Smooth muscle cell (in vitro differentiated cells): ENCODE measurements at regions not wholly inside any gene's neighbourhood (a gene's known extent, or its start where the extent isn't known, plus 50 kb on each side); places are given as distances from the start of the nearest gene placed in this dataset.

Source experiments
- DNase-seq: peaks from one replicate; lab custom pipeline; 2025; ENCODE audit not compliant: unreplicated experiment; lab: John Stamatoyannopoulos, UW
- H2AFZ ChIP-seq: fragments of 200-600 bp; sonication (generic); 2 replicates; pipeline ENCODE4 v1.6.0; 2016; ENCODE audit warnings: antibody characterized with exemption, low read depth, mild to moderate bottlenecking
- H3F3A ChIP-seq: fragments of 200-600 bp; sonication (generic); 2 replicates; pipeline ENCODE4 v1.6.0; 2017; ENCODE audit warnings: antibody characterized with exemption, low read depth
- H3K27ac ChIP-seq: fragments of 200-600 bp; sonication (generic); 2 replicates; pipeline ENCODE4 v1.5.1; 2016; ENCODE audit warnings: low read depth, mild to moderate bottlenecking
- H3K27me3 ChIP-seq: fragments of 200-600 bp; sonication (generic); 2 replicates; pipeline ENCODE4 v1.6.1; 2016; ENCODE audit warnings: low read depth, mild to moderate bottlenecking
- H3K36me3 ChIP-seq: fragments of 200-600 bp; sonication (generic); 2 replicates; pipeline ENCODE4 v1.5.1; 2016; ENCODE audit warnings: low read depth
- H3K4me1 ChIP-seq: fragments of 200-600 bp; sonication (generic); 2 replicates; pipeline ENCODE4 v1.5.1; 2016; ENCODE audit warnings: low read depth
- H3K4me2 ChIP-seq: fragments of 200-600 bp; sonication (generic); 2 replicates; pipeline ENCODE4 v1.6.0; 2016; ENCODE audit warnings: mild to moderate bottlenecking
- H3K4me3 ChIP-seq: fragments of 200-600 bp; sonication (generic); 2 replicates; pipeline ENCODE4 v1.5.1; 2016; ENCODE audit warnings: mild to moderate bottlenecking
- H3K79me2 ChIP-seq: fragments of 200-600 bp; sonication (generic); 2 replicates; pipeline ENCODE4 v1.6.0; 2016; ENCODE audit warnings: low read depth, mild to moderate bottlenecking
- H3K9ac ChIP-seq: fragments of 200-600 bp; sonication (generic); 2 replicates; pipeline ENCODE4 v1.6.0; 2016; ENCODE audit warnings: low read depth
- H3K9me3 ChIP-seq: fragments of 200-600 bp; sonication (generic); replicated peaks from 2 replicates; pipeline ENCODE4 v1.5.1; 2016; ENCODE audit warnings: low read depth
- H4K20me1 ChIP-seq: fragments of 200-600 bp; sonication (generic); 2 replicates; pipeline ENCODE4 v1.6.0; 2016; ENCODE audit warnings: low read depth
- CTCF ChIP-seq: fragments of 200-600 bp; sonication (generic); IDR thresholded peaks from 2 replicates; pipeline ENCODE4 v1.5.1; 2017; ENCODE audit warnings: borderline replicate concordance, mild to moderate bottlenecking, antibody characterized with exemption; ENCODE audit not compliant: insufficient read depth, poor library complexity, severe bottlenecking
- WGBS: methylation state at CpG from one replicate; pipeline ENCODE4 v1.1.7; 2016; ENCODE audit warnings: low lambda C conversion rate; 5-methylcytosine and 5-hydroxymethylcytosine counted together

GRCh38 chr13:44318161-44318560 lies 55.5 kb upstream of the SERP2 start:
- H3K4me3 ChIP-seq = no peak overlapping the region

GRCh38 chr13:44320611-44321010 lies 53.0 kb upstream of the SERP2 start:
- no peak overlapping the region for H2AFZ ChIP-seq
- H3K4me1 ChIP-seq = no peaks in the 10 kb centered on the region
- no peaks in the 10 kb centered on the region for H4K20me1 ChIP-seq
- peaks cover 2% of the 10 kb centered on the region for H3K9me3 ChIP-seq
- no peak overlapping the region for H3K4me3 ChIP-seq
- no peak for TF ChIP-seq CTCF
- no peaks in the 10 kb centered on the region for H3K36me3 ChIP-seq
- no peak overlapping the region for H3K9ac ChIP-seq
- no peaks in the 10 kb centered on the region for H3K27me3 ChIP-seq
- H3F3A ChIP-seq = no peaks in the 10 kb centered on the region
- no peaks in the 10 kb centered on the region for H3K79me2 ChIP-seq
- no peak overlapping the region for H3K27ac ChIP-seq
- DNase-seq = no peak
- H3K4me2 ChIP-seq = no peak overlapping the region

More at GRCh38 chr13:44318161-44318560, 55.5 kb upstream of the SERP2 start:
- Histone ChIP-seq H4K20me1 (no peaks in the 10 kb centered on the region), H3K4me2 (no peak overlapping the region), H3K4me1 (no peaks in the 10 kb centered on the region), H3K27me3 (no peaks in the 10 kb centered on the region), H3K79me2 (no peaks in the 10 kb centered on the region), H3K36me3 (no peaks in the 10 kb centered on the region), H3K27ac (no peak overlapping the region), H3K9me3 (peaks cover 2% of the 10 kb centered on the region), H3F3A (no peaks in the 10 kb centered on the region), H2AFZ (no peak overlapping the region), H3K9ac (no peak overlapping the region)
- WGBS = 77% methylated on average over 3 of the region's 3 CpGs
- no peak for DNase-seq
- no peak for TF ChIP-seq CTCF

- Histone ChIP-seq H3K4me2 (no peak overlapping the region), H3F3A (no peaks in the 10 kb centered on the region), H3K9ac (no peak overlapping the region), H4K20me1 (no peaks in the 10 kb centered on the region), H3K9me3 (peaks cover 2% of the 10 kb centered on the region), H2AFZ (no peak overlapping the region), H3K27me3 (no peaks in the 10 kb centered on the region), H3K4me3 (no peak overlapping the region), H3K27ac (no peak overlapping the region), H3K36me3 (no peaks in the 10 kb centered on the region), H3K4me1 (no peaks in the 10 kb centered on the region), H3K79me2 (no peaks in the 10 kb centered on the region)
- no peak for DNase-seq
- 96% methylated on average over 2 of the region's 2 CpGs for WGBS
- TF ChIP-seq CTCF = no peak
Measured at GRCh38 chr13:44321961-44322360, 51.7 kb upstream of the SERP2 start.

GRCh38 chr13:44322928-44323327 lies 50.7 kb upstream of the SERP2 start:
- Histone ChIP-seq H3K4me1 (no peaks in the 10 kb centered on the region), H3K9me3 (peaks cover 2% of the 10 kb centered on the region), H3K27me3 (no peaks in the 10 kb centered on the region), H3K27ac (no peak overlapping the region), H3K4me2 (no peak overlapping the region), H3K79me2 (no peaks in the 10 kb centered on the region), H2AFZ (no peak overlapping the region), H4K20me1 (no peaks in the 10 kb centered on the region), H3K9ac (no peak overlapping the region), H3F3A (no peaks in the 10 kb centered on the region), H3K4me3 (no peak overlapping the region), H3K36me3 (no peaks in the 10 kb centered on the region)
- no peak for TF ChIP-seq CTCF
- DNase-seq = no peak
- 89% methylated on average over 2 of the region's 2 CpGs for WGBS
